IMR-90 (cell line): ENCODE measurements at regions not wholly inside any gene's neighbourhood (a gene's known extent, or its start where the extent isn't known, plus 50 kb on each side); places are given as distances from the start of the nearest gene placed in this dataset.

ENCODE experiments used
- ATAC-seq: fragments of 200-7000 bp; cut with Tn5 transposase; 2 replicates; pipeline ENCODE4 v1.9.1; 2020; ENCODE audit warnings: low read depth, mild to moderate bottlenecking, moderate library complexity
- BruUV-seq: library from RNA; stranded (reverse); fragments of 400-500 nt; replicated peaks from 2 replicates; lab custom pipeline; 2021; lab: Mats Ljungman, UMichigan
- CTCF ChIA-PET: fragments of 300-600 bp; formaldehyde crosslinking; extraction: SDS; loops from one replicate; lab custom pipeline; 2021; ENCODE audit warnings: antibody characterized with exemption; lab: Yijun Ruan, JAX
- POLR2A ChIA-PET: fragments of 300-600 bp; sonication (Branson Sonifier 250); formaldehyde crosslinking; loops from one replicate; lab custom pipeline; 2022; ENCODE audit warnings: antibody characterized with exemption; ENCODE audit not compliant: unreplicated experiment; lab: Charles Lee
- DNase-seq: peaks from one replicate; pipeline ENCODE4 v3.0.0; 2013
- H2AFZ ChIP-seq: replicated peaks from 2 replicates; pipeline ENCODE3; 2013; ENCODE audit warnings: low read length, mild to moderate bottlenecking; ENCODE audit not compliant: poor library complexity
- H2AK5ac ChIP-seq: 2 replicates; pipeline ENCODE4 v1.6.1; 2013; ENCODE audit warnings: low read depth, low read length, inconsistent platforms
- H2AK9ac ChIP-seq: replicated peaks from 2 replicates; pipeline ENCODE3; 2013; ENCODE audit warnings: mild to moderate bottlenecking, low read depth, low read length, moderate library complexity; ENCODE audit not compliant: poor library complexity
- H2BK120ac ChIP-seq: 2 replicates; pipeline ENCODE4 v1.6.1; 2013; ENCODE audit warnings: low read depth, low read length, inconsistent platforms
- H2BK15ac ChIP-seq: 3 replicates; pipeline ENCODE4 v1.6.1; 2013; ENCODE audit warnings: low read depth, low read length, inconsistent platforms
- H2BK20ac ChIP-seq: 2 replicates; pipeline ENCODE4 v1.6.1; 2013; ENCODE audit warnings: low read depth, mild to moderate bottlenecking, inconsistent platforms, low read length, moderate library complexity
- H2BK5ac ChIP-seq: 2 replicates; pipeline ENCODE4 v1.6.1; 2013; ENCODE audit warnings: mild to moderate bottlenecking, low read depth, low read length, inconsistent platforms; ENCODE audit not compliant: poor library complexity, severe bottlenecking
- H3K14ac ChIP-seq: replicated peaks from 2 replicates; pipeline ENCODE4 v1.6.1; 2013; ENCODE audit warnings: low read depth, low read length, inconsistent platforms
- H3K18ac ChIP-seq: 2 replicates; pipeline ENCODE4 v1.6.1; 2013; ENCODE audit warnings: low read depth, low read length, control low read depth
- H3K23ac ChIP-seq: 2 replicates; pipeline ENCODE4 v1.6.1; 2013; ENCODE audit warnings: low read depth, low read length, inconsistent platforms
- H3K27ac ChIP-seq: 2 replicates; pipeline ENCODE4 v1.5.1; 2013; ENCODE audit warnings: mild to moderate bottlenecking, control low read depth, low read length; ENCODE audit not compliant: insufficient read depth
- H3K27me3 ChIP-seq: 2 replicates; pipeline ENCODE4 v1.6.1; 2013; ENCODE audit warnings: low read length; ENCODE audit not compliant: control insufficient read depth, insufficient read depth
- H3K36me3 ChIP-seq: 2 replicates; pipeline ENCODE4 v1.6.1; 2013; ENCODE audit warnings: low read length, mixed read lengths; ENCODE audit not compliant: control insufficient read depth, insufficient read depth
- H3K4ac ChIP-seq: 2 replicates; pipeline ENCODE4 v1.6.1; 2013; ENCODE audit warnings: low read depth, low read length, inconsistent platforms
- H3K4me1 ChIP-seq: 2 replicates; pipeline ENCODE4 v1.6.1; 2013; ENCODE audit warnings: low read length, mixed read lengths; ENCODE audit not compliant: control insufficient read depth, insufficient read depth
- H3K4me2 ChIP-seq: 2 replicates; pipeline ENCODE4 v1.6.1; 2013; ENCODE audit warnings: low read depth, mild to moderate bottlenecking, control low read depth, low read length, moderate library complexity
- H3K4me3 ChIP-seq: 2 replicates; pipeline ENCODE4 v1.5.1; 2013; ENCODE audit warnings: low read depth, mild to moderate bottlenecking, control low read depth, low read length, moderate library complexity; ENCODE audit not compliant: insufficient read depth
- H3K56ac ChIP-seq: 2 replicates; pipeline ENCODE4 v1.6.1; 2013; ENCODE audit warnings: low read length, inconsistent platforms; ENCODE audit not compliant: insufficient read depth; ENCODE audit errors: extremely low read depth
- H3K79me1 ChIP-seq, 2 experiments: 2 replicates each; pipeline ENCODE4 v1.6.1; 2013; ENCODE audit warnings: low read length in 2 of 2, inconsistent platforms in 1 of 2, low read depth in 1 of 2
- H3K9ac ChIP-seq: 2 replicates; pipeline ENCODE4 v1.6.1; 2013; ENCODE audit warnings: low read depth, low read length, control low read depth
- H3K9me1 ChIP-seq: 2 replicates; pipeline ENCODE4 v1.6.1; 2013; ENCODE audit warnings: low read length, inconsistent platforms; ENCODE audit not compliant: insufficient read depth
- H3K9me3 ChIP-seq: 2 replicates; pipeline ENCODE4 v1.6.1; 2013; ENCODE audit warnings: low read length; ENCODE audit not compliant: control insufficient read depth, insufficient read depth
- H4K20me1 ChIP-seq: 2 replicates; pipeline ENCODE4 v1.6.1; 2013; ENCODE audit warnings: low read length, inconsistent platforms; ENCODE audit not compliant: insufficient read depth
- H4K5ac ChIP-seq: 2 replicates; pipeline ENCODE4 v1.6.1; 2013; ENCODE audit warnings: mild to moderate bottlenecking, low read depth, low read length, control low read depth
- H4K8ac ChIP-seq, 2 experiments: 2 replicates each; pipeline ENCODE4 v1.6.1; 2013; ENCODE audit warnings: low read depth in 2 of 2, low read length in 2 of 2, control low read depth in 1 of 2, inconsistent platforms in 1 of 2
- H4K91ac ChIP-seq: 2 replicates; pipeline ENCODE4 v1.6.1; 2013; ENCODE audit warnings: low read depth, low read length, inconsistent platforms; ENCODE audit not compliant: insufficient read depth
- CEBPB ChIP-seq: IDR thresholded peaks from 2 replicates; pipeline ENCODE4 v1.6.1; 2012; ENCODE audit warnings: low read depth, low read length, improper control_type of control experiment
- NFE2L2 ChIP-seq: fragments of 150-350 bp; IDR thresholded peaks from 2 replicates; pipeline ENCODE4 v1.6.1; 2016; ENCODE audit warnings: low read depth, mild to moderate bottlenecking, low read length
- WGBS, 2 experiments: methylation state at CpG; one replicate each; pipeline versions ENCODE4 v1.1.5 to v1.1.7; 2013; ENCODE audit warnings: missing lambda C conversion rate in 2 of 2; ENCODE audit not compliant: insufficient read length in 1 of 2; ENCODE audit errors: extremely low coverage in 2 of 2; 5-methylcytosine and 5-hydroxymethylcytosine counted together
- dilution Hi-C: fragments of 300-500 bp; cut with HindIII; formaldehyde crosslinking; loops from one replicate; pipeline ENCODE4 v1.14.3; 2018; ENCODE audit warnings: low sequenced_read_pairs; ENCODE audit not compliant: unreplicated experiment
- in situ Hi-C: fragments of 300-500 bp; cut with MboI; formaldehyde crosslinking; loops from 3 replicates; pipeline ENCODE4 v1.14.3; 2019; ENCODE audit warnings: low sequenced_read_pairs, inconsistent platforms, mixed read lengths
- intact Hi-C: fragments of 100-400 bp; cut with micrococcal nuclease; formaldehyde crosslinking; loops from 2 replicates; pipeline ENCODE4 v1.10.0; 2022

DNA sequence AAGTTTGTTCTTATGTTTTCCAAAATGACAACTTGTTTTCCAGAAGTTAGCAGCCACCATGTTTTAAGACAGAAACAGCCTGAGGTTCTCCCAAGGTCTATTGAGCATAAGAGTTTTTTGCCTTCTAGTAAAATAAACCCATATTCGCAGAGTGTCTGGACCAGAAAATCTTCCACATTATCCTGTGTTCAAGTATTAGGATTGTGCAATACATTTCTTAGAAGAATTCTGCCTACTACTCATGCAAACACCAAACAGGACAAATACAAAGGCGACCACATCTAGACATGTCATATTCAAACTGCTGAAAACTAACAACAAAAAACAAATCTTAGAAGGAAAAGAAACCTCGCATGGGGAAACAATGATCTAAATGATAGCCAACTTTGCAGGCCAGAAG is 145.4 kb upstream of the AHI1 start:
- Histone ChIP-seq H3K4me3 (no peak overlapping the region), H3K9ac (no peak overlapping the region), H3K27me3 (no peaks in the 10 kb centered on the region), H2AK5ac (no peak overlapping the region), H4K5ac (no peak overlapping the region), H2BK20ac (no peak overlapping the region), H3K79me1 (no peaks in the 10 kb centered on the region), H3K4me1 (no peaks in the 10 kb centered on the region), H3K27ac (no peak overlapping the region), H3K4me2 (no peak overlapping the region), H3K4ac (no peak overlapping the region), H3K9me1 (no peaks in the 10 kb centered on the region), H3K56ac (no peak overlapping the region), H2BK5ac (no peak overlapping the region), H4K91ac (no peak overlapping the region), H2BK120ac (no peak overlapping the region), H4K8ac (no peak overlapping the region), H2AK9ac (no peak overlapping the region), H3K23ac (no peak overlapping the region), H3K9me3 (no peaks in the 10 kb centered on the region), H3K36me3 (no peaks in the 10 kb centered on the region), H4K20me1 (no peaks in the 10 kb centered on the region), H3K18ac (no peak overlapping the region), H2AFZ (no peak overlapping the region), H2BK15ac (no peak overlapping the region), H3K14ac (no peak overlapping the region)
- DNase-seq (no peak), ATAC-seq (no peak)
- TF ChIP-seq CEBPB (peak; percentile 88), NFE2L2 (no peak)
- in situ Hi-C loops (no loop called here), intact Hi-C loops (no loop called here), dilution Hi-C loops (no loop called here)
- WGBS, 2 experiments = no CpG with 5 or more reads among the region's 3 CpGs
- CTCF ChIA-PET = no interaction called here
- POLR2A ChIA-PET = no interaction called here
- BruUV-seq = no TSS peak
